OCI-LY1 (cell line): ENCODE measurements at regions not wholly inside any gene's neighbourhood (a gene's known extent, or its start where the extent isn't known, plus 50 kb on each side); places are given as distances from the start of the nearest gene placed in this dataset.
"Not testable (repeated sequence)": the region's sequence is repeated elsewhere in the genome, so short reads cannot be mapped to it uniquely, and the experiment has no call there.

Experiments used
- H2AFZ ChIP-seq: fragments of 200-600 bp; sonication (generic), shearing (Covaris generic); 2 replicates; pipeline ENCODE4 v1.6.0; 2014; ENCODE audit warnings: antibody characterized with exemption, mild to moderate bottlenecking, low read length
- H3F3A ChIP-seq: fragments of 200-600 bp; sonication (generic), shearing (Covaris generic); 2 replicates; pipeline ENCODE4 v1.6.0; 2014; ENCODE audit warnings: mild to moderate bottlenecking, antibody characterized with exemption, low read length, moderate library complexity; ENCODE audit not compliant: insufficient read depth
- H3K27ac ChIP-seq: fragments of 200-600 bp; sonication (generic); 2 replicates; pipeline ENCODE4 v1.5.1; 2014; ENCODE audit warnings: low read length, mixed run types, mild to moderate bottlenecking, low read depth; ENCODE audit not compliant: poor library complexity, severe bottlenecking
- H3K27me3 ChIP-seq: fragments of 200-600 bp; sonication (generic); 2 replicates; pipeline ENCODE4 v1.6.0; 2014; ENCODE audit warnings: antibody characterized with exemption, mild to moderate bottlenecking, low read length, moderate library complexity; ENCODE audit not compliant: insufficient read depth
- H3K36me3 ChIP-seq: fragments of 200-600 bp; sonication (generic); 2 replicates; pipeline ENCODE4 v1.6.1; 2014; ENCODE audit warnings: mild to moderate bottlenecking, antibody characterized with exemption, low read length, moderate library complexity, mixed read lengths; ENCODE audit not compliant: insufficient read depth
- H3K4me1 ChIP-seq: fragments of 200-600 bp; sonication (generic); 2 replicates; pipeline ENCODE4 v1.5.1; 2014; ENCODE audit warnings: mild to moderate bottlenecking, low read length, moderate library complexity; ENCODE audit not compliant: insufficient read depth, severe bottlenecking
- H3K4me2 ChIP-seq: fragments of 200-600 bp; sonication (generic), shearing (Covaris generic); 2 replicates; pipeline ENCODE4 v1.6.1; 2014; ENCODE audit warnings: low read length
- H3K4me3 ChIP-seq: fragments of 200-600 bp; sonication (generic); 2 replicates; pipeline ENCODE4 v1.5.1; 2014; ENCODE audit warnings: low read length, low read depth, mild to moderate bottlenecking, mixed read lengths; ENCODE audit not compliant: poor library complexity, severe bottlenecking
- H3K79me2 ChIP-seq: fragments of 200-600 bp; shearing (Covaris generic); 2 replicates; pipeline ENCODE4 v1.6.1; 2016; ENCODE audit warnings: mixed run types, low read length, mixed read lengths; ENCODE audit not compliant: insufficient read depth
- H3K9ac ChIP-seq: fragments of 200-600 bp; sonication (generic), shearing (Covaris generic); 2 replicates; pipeline ENCODE4 v1.6.1; 2014; ENCODE audit warnings: mild to moderate bottlenecking, low read length, mixed read lengths
- H3K9me2 ChIP-seq: fragments of 200-600 bp; sonication (generic), shearing (Covaris generic); 2 replicates; pipeline ENCODE4 v1.6.1; 2014; ENCODE audit warnings: low read depth, mild to moderate bottlenecking, low read length, mixed read lengths
- H3K9me3 ChIP-seq: fragments of 200-600 bp; shearing (Covaris generic); 2 replicates; pipeline ENCODE4 v1.6.1; 2014; ENCODE audit warnings: low read length, mixed read lengths
- H4K20me1 ChIP-seq: fragments of 200-600 bp; sonication (generic), shearing (Covaris generic); 2 replicates; pipeline ENCODE4 v1.6.0; 2016; ENCODE audit warnings: mild to moderate bottlenecking, low read length; ENCODE audit not compliant: insufficient read depth
- EZH2 ChIP-seq: fragments of 200-600 bp; sonication (generic), shearing (Covaris generic); IDR thresholded peaks from 2 replicates; pipeline ENCODE4 v1.8.0; 2017; ENCODE audit warnings: borderline replicate concordance, mixed run types, mild to moderate bottlenecking, antibody characterized with exemption, low read length, moderate library complexity, mixed read lengths
- TF ChIP-seq, protein P1 (sequence below): fragments of 200-600 bp; sonication (generic), shearing (Covaris generic); IDR thresholded peaks from 2 replicates; pipeline ENCODE4 v1.5.1; 2017; ENCODE audit warnings: mild to moderate bottlenecking, antibody characterized with exemption, low read length, moderate library complexity, mixed read lengths

DNA sequence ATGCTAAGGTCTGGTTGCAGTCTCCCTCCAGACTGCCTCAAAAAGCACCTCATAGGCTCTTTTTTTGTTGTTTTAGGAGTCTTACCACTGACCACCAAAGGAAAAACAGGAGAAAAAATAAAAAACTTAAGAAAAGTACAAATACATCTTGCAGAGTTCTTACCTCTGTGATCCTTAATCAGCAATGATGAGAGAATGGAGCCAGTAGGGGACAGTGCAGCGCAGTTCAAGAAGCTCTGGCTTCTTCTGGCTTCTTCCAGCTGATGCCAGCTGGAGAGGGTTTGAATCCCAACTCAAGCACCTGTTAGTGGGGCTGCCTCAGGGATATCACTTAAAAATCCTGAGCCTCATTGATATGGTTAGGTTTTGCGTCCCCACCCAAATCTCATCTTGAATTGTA lies 223.3 kb upstream of the ISX start:
- Histone ChIP-seq H3K27me3 (no peaks in the 10 kb centered on the region), H3K9ac (no peak overlapping the region), H3K36me3 (no peaks in the 10 kb centered on the region), H3F3A (no peaks in the 10 kb centered on the region), H3K9me3 (no peaks in the 10 kb centered on the region), H3K4me3 (no peak overlapping the region), H3K9me2 (no peaks in the 10 kb centered on the region), H3K4me2 (no peak overlapping the region), H3K27ac (no peak overlapping the region), H2AFZ (no peak overlapping the region), H4K20me1 (no peaks in the 10 kb centered on the region), H3K79me2 (no peaks in the 10 kb centered on the region), H3K4me1 (no peaks in the 10 kb centered on the region)
- no peak for TF ChIP-seq EZH2
- TF ChIP-seq, protein P1, sequence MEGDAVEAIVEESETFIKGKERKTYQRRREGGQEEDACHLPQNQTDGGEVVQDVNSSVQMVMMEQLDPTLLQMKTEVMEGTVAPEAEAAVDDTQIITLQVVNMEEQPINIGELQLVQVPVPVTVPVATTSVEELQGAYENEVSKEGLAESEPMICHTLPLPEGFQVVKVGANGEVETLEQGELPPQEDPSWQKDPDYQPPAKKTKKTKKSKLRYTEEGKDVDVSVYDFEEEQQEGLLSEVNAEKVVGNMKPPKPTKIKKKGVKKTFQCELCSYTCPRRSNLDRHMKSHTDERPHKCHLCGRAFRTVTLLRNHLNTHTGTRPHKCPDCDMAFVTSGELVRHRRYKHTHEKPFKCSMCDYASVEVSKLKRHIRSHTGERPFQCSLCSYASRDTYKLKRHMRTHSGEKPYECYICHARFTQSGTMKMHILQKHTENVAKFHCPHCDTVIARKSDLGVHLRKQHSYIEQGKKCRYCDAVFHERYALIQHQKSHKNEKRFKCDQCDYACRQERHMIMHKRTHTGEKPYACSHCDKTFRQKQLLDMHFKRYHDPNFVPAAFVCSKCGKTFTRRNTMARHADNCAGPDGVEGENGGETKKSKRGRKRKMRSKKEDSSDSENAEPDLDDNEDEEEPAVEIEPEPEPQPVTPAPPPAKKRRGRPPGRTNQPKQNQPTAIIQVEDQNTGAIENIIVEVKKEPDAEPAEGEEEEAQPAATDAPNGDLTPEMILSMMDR: no peak; the same call in 1 of the 2 replicates

DNA sequence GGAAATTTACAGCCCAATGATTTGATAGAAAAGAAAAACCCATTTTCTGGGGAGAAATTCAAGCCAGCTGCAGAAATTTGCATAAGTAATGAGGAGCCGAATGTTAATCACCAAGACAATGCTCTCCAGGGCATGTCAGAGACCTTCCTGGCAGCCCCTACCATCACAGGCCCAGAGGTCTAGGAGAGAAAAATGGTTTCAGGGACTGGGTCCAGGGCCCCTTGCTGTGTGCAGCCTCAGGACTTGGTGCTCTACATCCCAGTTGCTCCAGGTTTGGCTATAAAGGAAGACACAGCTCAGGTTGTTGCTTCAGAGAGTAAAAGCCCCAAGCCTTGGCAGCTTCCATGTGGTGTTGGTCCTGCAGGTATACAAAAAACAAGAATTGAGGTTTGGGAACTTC lies 222.2 kb upstream of the ISX start:
- not testable (repeated sequence) for H3K4me3 ChIP-seq, H3F3A ChIP-seq, H3K9me3 ChIP-seq, H3K9ac ChIP-seq, H3K27me3 ChIP-seq, H3K4me2 ChIP-seq, H3K9me2 ChIP-seq, H4K20me1 ChIP-seq, H3K79me2 ChIP-seq, H3K4me1 ChIP-seq, H2AFZ ChIP-seq, H3K36me3 ChIP-seq, H3K27ac ChIP-seq

DNA sequence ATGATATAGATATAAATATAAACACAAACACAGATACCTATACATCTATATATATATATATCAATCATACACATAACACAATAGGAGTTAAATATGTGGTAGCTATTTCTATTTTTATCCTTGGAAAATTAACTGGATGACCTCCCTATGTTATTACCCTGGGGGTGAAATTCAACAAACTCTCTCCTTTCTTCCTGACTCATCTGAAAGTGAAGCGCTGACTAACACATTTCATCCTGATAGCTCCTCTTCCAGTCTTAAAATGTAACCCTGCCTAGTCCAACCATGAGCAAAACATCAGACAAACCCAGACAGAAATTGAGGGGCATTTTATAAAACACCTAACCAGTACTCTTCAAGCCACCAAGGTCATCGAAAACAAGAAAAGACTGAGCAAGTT lies 220.6 kb upstream of the ISX start:
- no peak for TF ChIP-seq EZH2
- TF ChIP-seq, protein P1: no peak
- H3K9ac ChIP-seq: no peak overlapping the region
- H3K4me3 ChIP-seq: no peak overlapping the region
- no peaks in the 10 kb centered on the region for H3K9me2 ChIP-seq
- no peak overlapping the region for H3K4me2 ChIP-seq
- H3K9me3 ChIP-seq: no peaks in the 10 kb centered on the region
- H2AFZ ChIP-seq: no peak overlapping the region
- H3K79me2 ChIP-seq: no peaks in the 10 kb centered on the region
- H3K27ac ChIP-seq: no peak overlapping the region
- no peaks in the 10 kb centered on the region for H3F3A ChIP-seq
- H4K20me1 ChIP-seq: no peaks in the 10 kb centered on the region
- H3K27me3 ChIP-seq: no peaks in the 10 kb centered on the region
- no peaks in the 10 kb centered on the region for H3K4me1 ChIP-seq
- H3K36me3 ChIP-seq: no peaks in the 10 kb centered on the region

DNA sequence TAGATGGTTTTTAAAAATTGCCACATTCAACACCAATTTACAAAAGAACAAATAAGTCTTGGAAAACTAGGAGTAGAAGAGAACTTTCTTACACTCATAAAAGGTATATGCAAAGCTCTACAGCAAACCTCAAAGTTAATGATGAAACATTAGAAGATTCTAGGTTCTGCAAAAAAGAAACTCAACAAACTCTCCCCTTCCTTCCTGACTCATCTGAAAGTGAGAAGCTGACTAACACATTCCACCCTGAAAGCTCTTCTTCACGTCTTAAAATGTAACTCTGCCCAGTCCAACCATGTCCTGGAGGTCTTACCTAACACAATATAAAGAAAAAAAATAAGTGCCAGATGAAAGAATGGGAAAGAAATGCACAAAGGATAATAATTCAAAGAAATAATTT lies 218.9 kb upstream of the ISX start:
- H3K4me3 ChIP-seq: no peak overlapping the region
- H3K4me2 ChIP-seq: no peak overlapping the region
- H3K9me3 ChIP-seq: no peaks in the 10 kb centered on the region
- H3K79me2 ChIP-seq: no peaks in the 10 kb centered on the region
- no peaks in the 10 kb centered on the region for H3F3A ChIP-seq
- no peak overlapping the region for H3K9ac ChIP-seq
- no peak overlapping the region for H3K27ac ChIP-seq
- no peaks in the 10 kb centered on the region for H3K4me1 ChIP-seq
- TF ChIP-seq EZH2: no peak
- TF ChIP-seq, protein P1: no peak
- H3K9me2 ChIP-seq: no peaks in the 10 kb centered on the region
- no peaks in the 10 kb centered on the region for H4K20me1 ChIP-seq
- H2AFZ ChIP-seq: no peak overlapping the region
- no peaks in the 10 kb centered on the region for H3K27me3 ChIP-seq
- H3K36me3 ChIP-seq: no peaks in the 10 kb centered on the region
